H1 (cell line): ENCODE measurements at regions not wholly inside any gene's neighbourhood (a gene's known extent, or its start where the extent isn't known, plus 50 kb on each side); places are given as distances from the start of the nearest gene placed in this dataset.

ENCODE experiments used
- CTCF ChIA-PET: fragments of 300-600 bp; sonication (Branson Sonifier 250); formaldehyde crosslinking; loops from one replicate; lab custom pipeline; 2021; ENCODE audit not compliant: partially characterized antibody; lab: Charles Lee
- POLR2A ChIA-PET: fragments of 300-600 bp; sonication (Branson Sonifier 250); formaldehyde crosslinking; loops from one replicate; lab custom pipeline; 2021; ENCODE audit warnings: inconsistent platforms; ENCODE audit not compliant: partially characterized antibody; lab: Charles Lee
- DNase-seq, 2 experiments: peaks; one replicate each; pipeline versions ENCODE4 v3.0.0 to v3.0.0-alpha.2; 2010 to 2022; ENCODE audit warnings: low spot score in 2 of 2, low read depth in 1 of 2, mixed read lengths in 1 of 2
- FAIRE-seq: peaks from 2 replicates; lab custom pipeline; 2011; peaks lifted over from hg19 to GRCh38; lab: Jason Lieb, UNC
- H2AFZ ChIP-seq: 2 replicates; pipeline ENCODE4 v1.8.1; 2012; ENCODE audit warnings: low read length, inconsistent platforms
- H2AK5ac ChIP-seq: 2 replicates; pipeline ENCODE4 v1.6.1; 2013; ENCODE audit warnings: low read depth, low read length
- H2BK120ac ChIP-seq: replicated peaks from 2 replicates; pipeline ENCODE3; 2013; ENCODE audit warnings: low read depth, low read length, inconsistent platforms
- H2BK12ac ChIP-seq: 2 replicates; pipeline ENCODE4 v1.6.1; 2013; ENCODE audit warnings: low read depth, low read length
- H2BK15ac ChIP-seq: 2 replicates; pipeline ENCODE4 v1.6.1; 2013; ENCODE audit warnings: low read length
- H2BK20ac ChIP-seq: 2 replicates; pipeline ENCODE4 v1.6.1; 2013; ENCODE audit warnings: low read length
- H2BK5ac ChIP-seq: 2 replicates; pipeline ENCODE4 v1.6.1; 2013; ENCODE audit warnings: low read depth, low read length
- H3K14ac ChIP-seq: 2 replicates; pipeline ENCODE4 v1.6.1; 2013; ENCODE audit warnings: inconsistent platforms; ENCODE audit not compliant: insufficient read length
- H3K18ac ChIP-seq: 2 replicates; pipeline ENCODE4 v1.6.1; 2013; ENCODE audit warnings: low read length; ENCODE audit errors: extremely low read depth
- H3K23ac ChIP-seq: 2 replicates; pipeline ENCODE4 v1.6.1; 2013; ENCODE audit warnings: inconsistent platforms; ENCODE audit not compliant: insufficient read length
- H3K23me2 ChIP-seq: 2 replicates; pipeline ENCODE4 v1.6.1; 2013; ENCODE audit warnings: low read depth, low read length
- H3K27ac ChIP-seq: 2 replicates; pipeline ENCODE4 v1.6.1; 2011; ENCODE audit warnings: low read depth, low read length, inconsistent platforms
- H3K27me3 ChIP-seq, 4 experiments: replicated peaks in 1 of 4; 1 replicate in 1 of 4; 2 replicates in 3 of 4; pipeline versions ENCODE4 v1.6.1 to v1.8.1; 2011 to 2013; ENCODE audit warnings: low read length in 3 of 4, mild to moderate bottlenecking in 3 of 4, inconsistent platforms in 2 of 4, mixed read lengths in 2 of 4, moderate library complexity in 1 of 4; ENCODE audit not compliant: control insufficient read depth in 3 of 4, insufficient read depth in 3 of 4; ENCODE audit errors: extremely low read depth in 1 of 4
- H3K36me3 ChIP-seq, 4 experiments: 2 replicates each; pipeline versions ENCODE4 v1.6.1 to v1.8.1; 2011 to 2013; ENCODE audit warnings: mild to moderate bottlenecking in 4 of 4, low read length in 3 of 4, moderate library complexity in 2 of 4, control low read depth in 1 of 4, inconsistent platforms in 1 of 4; ENCODE audit not compliant: insufficient read depth in 4 of 4, control insufficient read depth in 2 of 4
- H3K4ac ChIP-seq: replicated peaks from 2 replicates; pipeline ENCODE3; 2013; ENCODE audit warnings: low read length, low read depth, mixed read lengths, inconsistent platforms; ENCODE audit not compliant: insufficient read length
- H3K4me1 ChIP-seq, 4 experiments: replicated peaks in 1 of 4; 1 replicate in 1 of 4; 2 replicates in 3 of 4; pipeline versions ENCODE4 v1.6.1 to v1.8.1; 2011 to 2013; ENCODE audit warnings: low read length in 3 of 4, inconsistent platforms in 2 of 4, mixed read lengths in 1 of 4; ENCODE audit not compliant: insufficient read depth in 4 of 4, control insufficient read depth in 3 of 4
- H3K4me2 ChIP-seq, 2 experiments: 2 replicates each; pipeline versions ENCODE4 v1.6.1 to v1.8.1; 2011 to 2013; ENCODE audit warnings: low read depth in 2 of 2, low read length in 2 of 2, control low read depth in 1 of 2, inconsistent platforms in 1 of 2, mild to moderate bottlenecking in 1 of 2; ENCODE audit not compliant: insufficient read depth in 1 of 2
- H3K4me3 ChIP-seq, 4 experiments: fragments of 200-600, 300-600 bp in 1 of 4; sonication (generic), shearing (Covaris generic), sonication (Bioruptor Twin) in 1 of 4; 2 replicates each; pipeline versions ENCODE4 v1.5.1 to v1.8.1; 2011 to 2016; ENCODE audit warnings: low read length in 4 of 4, low read depth in 3 of 4, control low read depth in 2 of 4, inconsistent platforms in 2 of 4, mild to moderate bottlenecking in 2 of 4, mixed read lengths in 1 of 4, moderate library complexity in 1 of 4; ENCODE audit not compliant: insufficient read depth in 2 of 4; ENCODE audit errors: extremely low read depth in 1 of 4
- H3K56ac ChIP-seq: replicated peaks from 2 replicates; pipeline ENCODE3; 2013; ENCODE audit warnings: low read depth, mild to moderate bottlenecking, mixed read lengths, low read length, inconsistent platforms; ENCODE audit not compliant: insufficient read length
- H3K79me1 ChIP-seq: 2 replicates; pipeline ENCODE4 v1.6.1; 2013; ENCODE audit warnings: low read depth, low read length, control low read depth
- H3K79me2 ChIP-seq, 2 experiments: 2 replicates each; pipeline versions ENCODE4 v1.6.1 to v1.8.1; 2012 to 2013; ENCODE audit warnings: low read length in 2 of 2, mild to moderate bottlenecking in 2 of 2, inconsistent platforms in 1 of 2; ENCODE audit not compliant: insufficient read depth in 2 of 2, control insufficient read depth in 1 of 2
- H3K9ac ChIP-seq, 4 experiments: replicated peaks in 1 of 4; 1 replicate in 1 of 4; 2 replicates in 3 of 4; pipeline versions ENCODE4 v1.6.1 to v1.8.1; 2011 to 2013; ENCODE audit warnings: low read depth in 3 of 4, low read length in 3 of 4, control low read depth in 2 of 4, mild to moderate bottlenecking in 2 of 4, moderate library complexity in 2 of 4, inconsistent platforms in 1 of 4; ENCODE audit errors: extremely low read depth in 1 of 4
- H3K9me3 ChIP-seq, 2 experiments: 2 replicates each; pipeline versions ENCODE4 v1.6.1 to v1.8.1; 2012 to 2013; ENCODE audit warnings: mild to moderate bottlenecking in 2 of 2, moderate library complexity in 2 of 2, control low read depth in 1 of 2, inconsistent platforms in 1 of 2, low read depth in 1 of 2, low read length in 1 of 2, mixed read lengths in 1 of 2; ENCODE audit not compliant: insufficient read depth in 2 of 2
- H4K20me1 ChIP-seq, 2 experiments: replicated peaks in 1 of 2; 2 replicates each; pipeline versions ENCODE3 to v1.8.1; 2011 to 2013; ENCODE audit warnings: inconsistent platforms in 2 of 2, low read length in 2 of 2, mild to moderate bottlenecking in 1 of 2; ENCODE audit not compliant: insufficient read depth in 2 of 2, control insufficient read depth in 1 of 2
- H4K5ac ChIP-seq: 2 replicates; pipeline ENCODE4 v1.6.1; 2013; ENCODE audit warnings: low read length, low read depth, mixed read lengths, inconsistent platforms; ENCODE audit not compliant: insufficient read length
- H4K8ac ChIP-seq: 2 replicates; pipeline ENCODE4 v1.8.0; 2013; ENCODE audit warnings: mild to moderate bottlenecking, moderate library complexity, low read length, inconsistent platforms; ENCODE audit not compliant: insufficient read depth; ENCODE audit errors: extremely low read depth
- H4K91ac ChIP-seq: replicated peaks from 2 replicates; pipeline ENCODE3; 2013; ENCODE audit warnings: low read length, mixed read lengths, inconsistent platforms; ENCODE audit not compliant: insufficient read length
- CBX8 ChIP-seq: fragments of 300-800, 300-1000 bp; sonication (generic); IDR thresholded peaks from 2 replicates; pipeline ENCODE4 v1.7.1; 2016; ENCODE audit warnings: low read depth, low read length, borderline replicate concordance
- CEBPB ChIP-seq: IDR thresholded peaks from 2 replicates; pipeline ENCODE4 v1.6.1; 2012; ENCODE audit warnings: low read depth, low read length
- MAFK ChIP-seq: IDR thresholded peaks from 2 replicates; pipeline ENCODE4 v1.6.1; 2012; ENCODE audit warnings: low read depth, mild to moderate bottlenecking, improper control_type of control experiment, low read length
- RXRA ChIP-seq: IDR thresholded peaks from 2 replicates; pipeline ENCODE4 v1.6.1; 2011; ENCODE audit warnings: low read depth, mild to moderate bottlenecking, low read length, moderate library complexity; ENCODE audit not compliant: insufficient read depth
- SP4 ChIP-seq: IDR thresholded peaks from 2 replicates; pipeline ENCODE4 v1.6.1; 2012; ENCODE audit warnings: low read length, inconsistent platforms
- YY1 ChIP-seq: IDR thresholded peaks from 2 replicates; pipeline ENCODE4 v1.6.1; 2011; ENCODE audit warnings: low read depth, mild to moderate bottlenecking, low read length
- WGBS, 2 experiments: shearing (Covaris generic) in 1 of 2; methylation state at CpG; one replicate each; pipeline versions ENCODE4 v1.1.6 to v1.1.7; 2013 to 2015; ENCODE audit warnings: low lambda C conversion rate in 2 of 2, mixed read lengths in 2 of 2, inconsistent platforms in 1 of 2, low coverage in 1 of 2, missing lambda C conversion rate in 1 of 2; ENCODE audit not compliant: insufficient replicate concordance in 2 of 2, insufficient coverage in 1 of 2, insufficient read length in 1 of 2; ENCODE audit errors: extremely low coverage in 1 of 2, missing lambda C conversion rate in 1 of 2; 5-methylcytosine and 5-hydroxymethylcytosine counted together

DNA sequence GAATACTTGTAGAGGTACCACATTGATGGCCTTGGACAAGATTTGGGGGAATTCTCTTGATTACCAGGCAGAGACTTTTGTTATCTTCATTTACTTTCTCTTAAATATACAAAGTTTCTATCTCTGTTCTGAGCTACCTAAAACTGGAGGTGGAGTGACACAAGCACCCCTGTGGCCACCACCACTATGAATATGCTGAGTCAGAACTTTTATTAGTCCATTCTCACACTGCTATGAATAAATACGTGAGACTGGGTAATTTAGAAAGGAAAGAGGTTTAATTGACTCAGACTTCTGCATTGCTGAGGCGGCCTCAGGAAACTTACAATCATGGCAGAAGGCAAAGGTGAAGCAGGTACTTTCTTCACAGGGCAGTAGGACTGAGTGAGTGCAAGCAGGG is 67.1 kb downstream of the RTL3 start:
- H3K79me1 ChIP-seq: no peaks in the 10 kb centered on the region
- H3K23me2 ChIP-seq: no peaks in the 10 kb centered on the region
- no peaks in the 10 kb centered on the region for H3K27me3 ChIP-seq
- no peak overlapping the region for H4K8ac ChIP-seq
- no peak overlapping the region for H3K9ac ChIP-seq
- H3K27ac ChIP-seq: no peak overlapping the region
- POLR2A ChIA-PET: no interaction called here
- H4K91ac ChIP-seq: no peak overlapping the region
- no peak overlapping the region for H2BK12ac ChIP-seq
- H2BK20ac ChIP-seq: no peak overlapping the region
- no peaks in the 10 kb centered on the region for H3K36me3 ChIP-seq
- H2BK120ac ChIP-seq: no peak overlapping the region
- no peak overlapping the region for H3K56ac ChIP-seq
- H3K79me2 ChIP-seq: no peaks in the 10 kb centered on the region
- no peaks in the 10 kb centered on the region for H4K20me1 ChIP-seq
- no peak overlapping the region for H3K4me2 ChIP-seq
- whole genome bisulfite sequencing, 2 experiments: 100% methylated on average over 1 of the region's 2 CpGs; no CpG with 5 or more reads in 1 of the 2 experiments
- H3K9me3 ChIP-seq: no peaks in the 10 kb centered on the region
- no peaks in the 10 kb centered on the region for H3K4me1 ChIP-seq
- H2BK5ac ChIP-seq: no peak overlapping the region
- H2AK5ac ChIP-seq: no peak overlapping the region
- H3K14ac ChIP-seq: no peak overlapping the region
- CTCF ChIA-PET: no interaction called here
- no peak overlapping the region for H4K5ac ChIP-seq
- H3K23ac ChIP-seq: no peak overlapping the region
- H3K4me3 ChIP-seq: no peak overlapping the region
- H3K18ac ChIP-seq: no peak overlapping the region
- TF ChIP-seq YY1 (no peak), CBX8 (no peak), SP4 (no peak), CEBPB (no peak), RXRA (no peak), MAFK (0 out of 2 replicates have a peak, but pooled peaks have one; percentile 17)
- no peak overlapping the region for H3K4ac ChIP-seq
- H2BK15ac ChIP-seq: no peak overlapping the region
- DNase-seq: no peak
- no peak overlapping the region for H2AFZ ChIP-seq
- no peak for FAIRE-seq
